ENCODE measurements at regions not wholly inside any gene's neighbourhood (a gene's known extent, or its start where the extent isn't known, plus 50 kb on each side); places are given as distances from the start of the nearest gene placed in this dataset.

DNA sequence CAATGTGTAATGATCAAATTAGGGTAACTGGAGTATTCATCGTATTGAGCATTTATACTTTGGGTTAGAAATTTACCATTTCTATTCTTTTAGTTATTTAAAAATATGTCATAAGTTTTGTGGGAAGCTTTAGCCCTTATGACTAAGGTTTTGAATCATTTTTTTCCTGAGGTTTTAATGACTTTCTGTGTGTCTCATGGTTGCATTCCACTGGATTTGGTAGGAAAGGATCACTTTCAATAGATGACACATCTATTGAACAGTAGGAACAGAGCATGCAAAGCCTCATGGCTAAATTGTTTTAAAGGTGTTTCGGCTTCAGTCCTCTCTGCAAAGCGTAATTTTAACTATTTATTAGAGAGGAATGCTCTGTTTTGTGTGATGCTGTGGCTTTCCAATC lies 512.4 kb upstream of the CHD1 start:
- TF ChIP-seq CTCF (IDR thresholded peaks at IDR 0.05) (no peak), POLR2A (IDR thresholded peaks at IDR 0.05) (no peak), POLR2AphosphoS5 (IDR thresholded peaks at IDR 0.05) (no peak)
